Memory B cell (primary cell): ENCODE measurements at regions not wholly inside any gene's neighbourhood (a gene's known extent, or its start where the extent isn't known, plus 50 kb on each side); places are given as distances from the start of the nearest gene placed in this dataset.

ENCODE experiments used
- ATAC-seq: fragments of 150-1000 bp; cut with Tn5 transposase; 2 replicates; pipeline ENCODE4 v1.10.0; 2021; ENCODE audit warnings: low read depth, mild to moderate bottlenecking, moderate library complexity
- DNase-seq, 2 donors: peaks; one replicate each; pipeline ENCODE4 v3.0.0; 2022; ENCODE audit warnings: low spot score in 2 of 2
- H3K27ac Mint-ChIP-seq: one replicate; pipeline ENCODE4 v1.8.0; 2022; ENCODE audit warnings: mild to moderate bottlenecking, moderate library complexity, mixed read lengths
- H3K27me3 Mint-ChIP-seq: one replicate; pipeline ENCODE4 v1.8.0; 2022; ENCODE audit warnings: mixed read lengths
- H3K36me3 Mint-ChIP-seq: one replicate; pipeline ENCODE4 v1.8.0; 2022; ENCODE audit warnings: mild to moderate bottlenecking, mixed read lengths
- H3K4me1 Mint-ChIP-seq: one replicate; pipeline ENCODE4 v1.8.0; 2022; ENCODE audit warnings: mixed read lengths
- H3K4me3 Mint-ChIP-seq: one replicate; pipeline ENCODE4 v1.8.0; 2022; ENCODE audit warnings: mild to moderate bottlenecking, moderate library complexity, mixed read lengths
- H3K9me3 Mint-ChIP-seq: one replicate; pipeline ENCODE4 v1.8.0; 2022; ENCODE audit warnings: mixed read lengths

DNA sequence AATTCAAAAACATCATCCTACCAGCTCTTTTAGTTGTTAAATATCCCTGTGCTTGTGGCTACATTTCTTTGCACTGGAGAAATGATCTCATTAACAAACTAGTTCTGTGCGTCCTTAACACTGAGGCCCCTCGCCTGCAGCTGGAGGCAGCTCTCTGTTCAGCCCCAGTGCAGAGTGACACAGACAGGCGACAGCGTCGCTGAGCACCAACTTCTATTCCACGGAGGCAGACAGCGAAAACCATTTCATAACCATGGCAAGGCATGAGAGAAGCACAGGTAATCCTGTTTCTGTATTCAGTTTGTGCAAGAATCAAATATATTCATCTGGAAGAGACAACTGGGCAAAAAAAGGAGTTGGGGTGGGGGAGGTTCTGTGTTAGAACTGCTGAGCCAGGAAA, 530.7 kb downstream of the ZIC1 start:
- Mint-ChIP-seq H3K36me3 (no peaks in the 10 kb centered on the region), H3K27me3 (no peaks in the 10 kb centered on the region), H3K27ac (no peak overlapping the region), H3K4me3 (no peak overlapping the region), H3K4me1 (no peaks in the 10 kb centered on the region), H3K9me3 (no peaks in the 10 kb centered on the region)
- no peak for DNase-seq
- ATAC-seq = no peak

DNA sequence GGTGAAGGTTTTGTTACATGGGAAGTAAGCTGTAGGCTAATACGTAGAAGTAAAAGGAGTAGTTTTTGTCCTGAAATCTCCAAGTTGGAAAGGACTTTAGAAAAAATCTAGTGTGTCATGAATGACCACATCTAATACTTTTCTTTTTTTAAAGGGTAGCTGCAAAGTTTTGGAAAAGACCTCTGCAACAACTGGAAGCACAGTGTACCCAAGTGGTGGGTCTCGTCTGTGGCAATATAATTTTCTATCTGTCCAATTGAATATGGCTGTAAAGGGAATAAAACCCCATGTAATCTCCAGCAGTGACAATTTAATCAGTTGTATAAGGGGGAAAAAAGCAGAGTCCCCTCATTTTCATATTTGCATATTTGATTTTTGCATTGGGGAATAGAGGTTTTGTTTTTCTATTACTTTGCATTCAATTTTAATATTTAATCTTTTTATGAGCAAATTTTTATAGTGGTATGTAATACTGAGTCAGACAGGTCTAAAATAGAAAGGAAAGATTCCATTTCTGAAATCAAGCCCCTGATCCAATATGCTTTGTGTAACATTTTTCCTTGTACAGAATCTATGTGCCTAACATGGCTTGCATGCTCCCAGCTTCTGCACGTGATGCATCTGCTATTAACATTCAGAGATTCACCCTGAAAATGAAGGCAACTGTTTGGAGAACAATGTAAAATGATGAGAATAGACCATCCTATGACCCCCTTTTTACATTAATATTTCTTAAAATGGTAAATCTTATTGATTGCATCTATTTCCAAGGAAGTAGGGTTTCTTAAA, 531.4 kb downstream of the ZIC1 start:
- Mint-ChIP-seq H3K27ac (no peak overlapping the region), H3K4me3 (no peak overlapping the region), H3K4me1 (no peaks in the 10 kb centered on the region), H3K9me3 (peaks cover under 1% of the 10 kb centered on the region), H3K27me3 (no peaks in the 10 kb centered on the region), H3K36me3 (no peaks in the 10 kb centered on the region)
- DNase-seq (no peak), ATAC-seq (no peak)

GRCh38 chr3:147941969-147942368, 532.8 kb downstream of the ZIC1 start:
- Mint-ChIP-seq H3K4me1 (no peaks in the 10 kb centered on the region), H3K27me3 (no peaks in the 10 kb centered on the region), H3K36me3 (no peaks in the 10 kb centered on the region), H3K4me3 (no peak overlapping the region), H3K27ac (no peak overlapping the region), H3K9me3 (peaks cover 3% of the 10 kb centered on the region)
- DNase-seq (no peak), ATAC-seq (no peak)

DNA sequence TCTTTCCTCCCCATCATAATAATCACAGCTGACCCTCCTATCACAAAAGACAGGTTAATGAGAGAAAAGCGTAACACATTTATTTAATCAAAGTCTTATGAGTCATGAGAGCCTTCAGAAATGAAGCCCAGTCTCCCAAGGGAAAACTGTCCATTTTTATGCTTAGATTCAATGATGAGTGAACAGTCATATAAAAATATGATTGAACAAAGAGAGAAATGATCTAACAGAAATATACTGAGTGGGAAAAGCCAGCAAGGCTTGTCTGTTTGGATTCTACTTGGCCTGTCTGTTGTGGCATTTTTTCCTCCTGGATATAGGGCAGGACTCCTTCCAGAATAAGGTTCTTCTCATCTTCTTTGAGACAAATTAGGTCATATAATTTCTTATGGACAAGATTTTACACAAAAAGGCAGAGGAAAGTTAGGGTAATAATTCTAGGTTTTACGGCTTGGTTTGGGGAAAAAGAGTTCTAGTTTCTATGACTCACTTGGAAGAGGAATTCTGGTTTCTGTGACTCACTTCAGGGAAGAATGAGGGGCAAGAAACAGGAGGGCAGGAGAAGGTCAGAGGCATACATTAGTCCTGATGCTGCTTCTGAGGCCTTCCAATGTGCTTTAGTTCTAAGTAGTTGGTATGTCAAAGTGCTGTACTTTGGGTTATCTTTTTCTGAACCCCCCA, 534.2 kb downstream of the ZIC1 start:
- no peak overlapping the region for H3K27ac Mint-ChIP-seq
- no peaks in the 10 kb centered on the region for H3K36me3 Mint-ChIP-seq
- H3K4me1 Mint-ChIP-seq = no peaks in the 10 kb centered on the region
- no peaks in the 10 kb centered on the region for H3K27me3 Mint-ChIP-seq
- no peak overlapping the region for H3K4me3 Mint-ChIP-seq
- DNase-seq (no peak), ATAC-seq (no peak)
- H3K9me3 Mint-ChIP-seq = peaks cover 3% of the 10 kb centered on the region

DNA sequence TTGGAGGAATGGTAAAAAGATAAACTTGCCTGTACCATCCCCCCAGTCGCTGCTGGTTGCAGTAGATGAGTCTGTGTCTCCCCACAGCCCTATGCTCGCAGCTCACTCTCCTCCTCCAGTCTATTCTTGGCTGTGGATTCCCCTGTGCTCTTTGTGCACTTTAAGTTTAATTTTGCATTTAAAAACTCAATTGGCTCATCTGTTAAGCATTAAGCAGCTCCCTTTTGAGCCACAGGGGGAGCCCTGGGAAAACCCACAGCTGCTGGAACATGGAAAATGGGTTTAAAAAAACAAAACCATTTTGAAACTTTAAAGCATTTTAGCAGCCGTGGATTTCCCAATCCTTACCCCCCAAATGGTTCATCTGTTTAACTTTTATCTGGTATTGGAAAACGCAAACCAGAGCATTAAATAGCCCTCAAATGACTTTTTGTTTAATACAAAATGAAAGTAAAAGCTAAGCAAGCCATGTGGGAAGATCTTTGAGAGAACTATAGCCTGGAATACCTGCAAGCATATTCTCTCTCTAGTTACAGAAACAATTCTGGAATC, 536.9 kb downstream of the ZIC1 start:
- ATAC-seq (no peak), DNase-seq (no peak)
- Mint-ChIP-seq H3K27ac (no peak overlapping the region), H3K36me3 (no peaks in the 10 kb centered on the region), H3K27me3 (no peaks in the 10 kb centered on the region), H3K4me1 (no peaks in the 10 kb centered on the region), H3K4me3 (no peak overlapping the region), H3K9me3 (peaks cover 3% of the 10 kb centered on the region)

- DNase-seq = no peak
- Mint-ChIP-seq H3K4me3 (no peak overlapping the region), H3K27ac (no peak overlapping the region), H3K4me1 (no peaks in the 10 kb centered on the region), H3K9me3 (peaks cover 4% of the 10 kb centered on the region), H3K27me3 (no peaks in the 10 kb centered on the region), H3K36me3 (no peaks in the 10 kb centered on the region)
- no peak for ATAC-seq
Observed at GRCh38 chr3:147956615-147957014, 547.5 kb downstream of the ZIC1 start.

DNA sequence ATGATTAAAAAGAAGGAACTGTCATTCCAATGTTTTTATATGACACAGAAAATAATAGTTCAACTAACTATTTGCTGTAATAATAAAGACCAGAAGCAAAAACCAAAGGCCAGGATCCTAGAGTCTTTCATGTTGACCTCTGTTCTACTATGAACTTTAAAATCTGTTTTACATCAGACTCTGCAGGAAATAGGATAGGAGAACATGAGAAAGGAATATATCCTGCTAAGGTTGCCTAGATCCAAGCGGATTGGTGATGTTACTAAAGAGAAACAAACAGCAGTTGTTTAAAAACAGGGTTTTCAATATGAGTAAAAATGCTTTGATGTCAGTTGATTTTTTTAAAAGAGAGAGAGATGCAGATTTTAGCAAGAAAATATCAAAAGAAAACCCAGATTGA, 549.6 kb downstream of the ZIC1 start:
- Mint-ChIP-seq H3K9me3 (peaks cover 4% of the 10 kb centered on the region), H3K4me3 (no peak overlapping the region), H3K36me3 (no peaks in the 10 kb centered on the region), H3K27ac (no peak overlapping the region), H3K4me1 (no peaks in the 10 kb centered on the region), H3K27me3 (no peaks in the 10 kb centered on the region)
- DNase-seq (no peak), ATAC-seq (no peak)

DNA sequence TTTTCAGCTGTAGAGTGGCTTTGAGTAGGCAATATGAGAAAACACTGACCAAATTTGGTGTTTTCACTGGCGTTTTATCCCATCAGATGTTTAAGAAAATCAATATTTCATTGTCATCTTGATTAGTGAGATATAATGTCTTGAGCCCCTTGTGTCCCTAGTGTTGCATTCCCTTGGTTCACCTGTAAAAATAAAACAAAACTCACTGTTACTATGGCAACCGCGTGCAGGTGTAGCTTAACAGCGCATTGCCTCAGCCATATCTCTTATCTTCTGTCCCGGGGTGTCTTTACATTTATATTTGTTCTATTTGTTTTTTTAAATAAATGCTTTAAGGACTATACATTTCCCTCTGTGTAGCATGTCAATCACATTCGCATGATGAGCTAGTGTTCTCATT, 551.6 kb downstream of the ZIC1 start:
- H3K4me3 Mint-ChIP-seq = no peak overlapping the region
- no peak for ATAC-seq

GRCh38 chr3:147962408-147963164, 553.4 kb downstream of the ZIC1 start:
- Mint-ChIP-seq H3K4me3 (no peak overlapping the region), H3K9me3 (peaks cover 5% of the 10 kb centered on the region), H3K36me3 (no peaks in the 10 kb centered on the region), H3K27ac (no peak overlapping the region), H3K27me3 (no peaks in the 10 kb centered on the region), H3K4me1 (no peaks in the 10 kb centered on the region)
- ATAC-seq (no peak), DNase-seq (no peak)

More for the DNA sequence above, 551.6 kb downstream of the ZIC1 start:
- Mint-ChIP-seq H3K27ac (no peak overlapping the region), H3K9me3 (peaks cover 6% of the 10 kb centered on the region), H3K27me3 (no peaks in the 10 kb centered on the region), H3K4me1 (no peaks in the 10 kb centered on the region), H3K36me3 (no peaks in the 10 kb centered on the region)
- no peak for DNase-seq

DNA sequence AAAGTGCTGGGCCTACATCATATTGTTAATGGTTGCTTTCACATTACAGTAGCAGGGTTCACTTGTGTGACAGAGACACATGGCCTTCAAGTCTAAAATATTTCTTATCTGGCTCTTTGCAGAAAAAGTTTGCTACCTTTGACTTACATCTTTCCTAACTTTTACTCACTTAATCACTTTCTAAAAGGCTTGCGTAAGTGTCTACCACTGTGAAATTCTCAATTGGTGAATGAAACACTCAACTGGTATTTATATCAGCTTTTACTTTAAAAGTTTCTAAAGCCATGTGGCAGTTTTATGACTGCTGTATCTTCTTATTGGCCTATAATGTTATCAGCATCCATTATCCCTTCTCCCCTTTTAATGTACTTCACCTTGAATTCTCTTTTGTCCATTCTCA, 554.5 kb downstream of the ZIC1 start:
- Mint-ChIP-seq H3K27ac (no peak overlapping the region), H3K27me3 (no peaks in the 10 kb centered on the region), H3K36me3 (no peaks in the 10 kb centered on the region), H3K4me3 (no peak overlapping the region), H3K4me1 (no peaks in the 10 kb centered on the region), H3K9me3 (peaks cover 2% of the 10 kb centered on the region)
- no peak for ATAC-seq
- no peak for DNase-seq

DNA sequence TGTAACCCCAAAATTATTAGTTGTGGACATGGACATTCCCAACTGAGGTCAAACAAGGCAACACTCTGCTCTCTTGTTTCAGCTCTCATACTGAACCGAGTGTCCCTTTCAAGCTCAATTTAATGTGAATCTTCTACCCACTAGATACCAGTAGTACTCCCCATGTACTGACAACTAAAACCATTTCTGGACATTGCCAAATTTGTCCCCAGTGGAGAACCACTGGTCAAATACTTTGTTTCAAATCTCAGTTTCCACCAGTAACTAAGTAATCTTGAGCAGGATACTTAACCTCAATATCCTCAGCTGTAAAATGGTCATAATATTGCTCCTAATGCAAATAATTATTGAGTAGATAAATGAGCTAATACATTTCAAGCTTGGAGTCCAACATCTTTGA, 566.0 kb downstream of the ZIC1 start:
- no peaks in the 10 kb centered on the region for H3K27me3 Mint-ChIP-seq
- DNase-seq = no peak
- H3K4me3 Mint-ChIP-seq = no peak overlapping the region
- no peak overlapping the region for H3K27ac Mint-ChIP-seq
- ATAC-seq = no peak
- H3K36me3 Mint-ChIP-seq = no peaks in the 10 kb centered on the region
- H3K4me1 Mint-ChIP-seq = no peaks in the 10 kb centered on the region
- H3K9me3 Mint-ChIP-seq = peaks cover 6% of the 10 kb centered on the region

- no peak for DNase-seq
- Mint-ChIP-seq H3K9me3 (peaks cover 6% of the 10 kb centered on the region), H3K4me3 (no peak overlapping the region), H3K4me1 (no peaks in the 10 kb centered on the region), H3K27ac (no peak overlapping the region), H3K36me3 (no peaks in the 10 kb centered on the region), H3K27me3 (no peaks in the 10 kb centered on the region)
- ATAC-seq = no peak
Observed at GRCh38 chr3:147977001-147977400, 567.8 kb downstream of the ZIC1 start.

- no peaks in the 10 kb centered on the region for H3K4me1 Mint-ChIP-seq
- no peaks in the 10 kb centered on the region for H3K36me3 Mint-ChIP-seq
- H3K4me3 Mint-ChIP-seq = no peak overlapping the region
- H3K9me3 Mint-ChIP-seq = no peaks in the 10 kb centered on the region
- H3K27ac Mint-ChIP-seq = no peak overlapping the region
- no peak for ATAC-seq
- no peaks in the 10 kb centered on the region for H3K27me3 Mint-ChIP-seq
- no peak for DNase-seq
Observed at GRCh38 chr3:147987549-147987948, 578.4 kb downstream of the ZIC1 start.

DNA sequence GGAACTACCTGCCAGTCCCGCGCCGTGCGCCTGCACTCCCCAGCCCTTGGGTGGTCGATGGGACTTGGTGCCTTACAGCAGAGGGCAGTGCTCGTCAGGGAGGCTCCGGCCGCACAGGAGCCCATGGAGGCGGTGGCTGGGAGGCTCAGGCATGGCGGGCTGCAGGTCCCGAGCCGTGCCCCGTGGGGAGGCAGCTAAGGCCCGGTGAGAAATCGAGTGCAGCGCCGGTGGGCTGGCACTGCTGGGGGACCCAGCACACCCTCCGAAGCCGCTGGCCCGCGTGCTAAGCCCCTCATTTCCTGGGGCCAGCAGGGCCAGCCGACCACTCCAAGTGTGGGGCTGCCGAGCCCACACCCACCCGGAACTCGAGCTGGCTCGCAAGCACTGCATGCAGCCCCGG, 580.2 kb downstream of the ZIC1 start:
- ATAC-seq (no peak), DNase-seq (no peak)
- Mint-ChIP-seq H3K27ac (no peak overlapping the region), H3K4me3 (no peak overlapping the region), H3K36me3 (no peaks in the 10 kb centered on the region), H3K27me3 (no peaks in the 10 kb centered on the region), H3K9me3 (no peaks in the 10 kb centered on the region), H3K4me1 (no peaks in the 10 kb centered on the region)
